Skin epidermis (tissue), 12 donors: ENCODE measurements at regions not wholly inside any gene's neighbourhood (a gene's known extent, or its start where the extent isn't known, plus 50 kb on each side); places are given as distances from the start of the nearest gene placed in this dataset.
"Not testable (repeated sequence)": the region's sequence is repeated elsewhere in the genome, so short reads cannot be mapped to it uniquely, and the experiment has no call there.

Experiments
- H3K27ac ChIP-seq, 21 experiments: fragments of 200-600 bp; sonication (generic) in 11 of 21; one replicate each; pipeline ENCODE4 v1.5.0; 2020; ENCODE audit warnings: mild to moderate bottlenecking in 3 of 21, inconsistent platforms in 2 of 21, moderate library complexity in 2 of 21
- H3K4me3 ChIP-seq, 7 experiments: fragments of 200-600 bp; sonication (generic) in 2 of 7; one replicate each; pipeline ENCODE4 v1.5.0; 2020; ENCODE audit warnings: inconsistent platforms in 2 of 7, mild to moderate bottlenecking in 2 of 7, moderate library complexity in 1 of 7

DNA sequence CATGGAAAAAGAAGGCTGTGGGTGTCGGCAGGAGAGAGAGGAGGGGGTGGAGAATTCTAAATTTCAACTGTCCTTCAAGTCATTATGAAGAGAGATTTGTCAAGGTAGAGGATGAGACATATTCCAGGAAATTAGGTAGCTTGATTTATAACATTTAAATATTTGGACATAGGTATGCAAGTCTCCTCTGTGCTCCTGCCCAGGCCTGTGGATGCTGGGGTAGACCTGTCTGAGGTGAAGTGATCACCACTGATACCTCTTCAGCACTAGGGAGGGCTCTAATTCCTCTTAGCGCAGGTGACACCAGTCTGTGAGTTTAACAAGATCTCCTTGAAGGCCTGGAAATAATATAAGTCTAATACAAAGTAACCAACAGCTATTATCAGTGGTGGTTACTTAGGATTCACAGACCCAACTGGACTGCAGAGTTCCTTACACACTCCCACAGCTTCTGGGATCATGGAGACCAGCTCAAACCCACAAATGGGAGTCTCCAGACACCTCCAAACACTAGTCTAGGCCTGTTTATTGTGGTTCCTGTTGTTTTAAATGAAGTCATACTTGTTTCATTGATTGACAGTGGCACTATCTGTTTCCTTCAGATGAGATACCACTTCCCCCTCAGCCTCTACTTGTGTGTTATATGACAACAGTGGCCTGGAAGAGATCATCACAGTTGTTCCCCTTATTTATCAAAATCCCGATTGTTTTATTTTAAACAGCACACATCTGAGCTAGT, 104.1 kb upstream of the ITPRID2 start:
- Histone ChIP-seq H3K27ac (peak overlapping the region in 4 of 21 experiments; percentile 12 to 40 (median 34)), H3K4me3 (no peak overlapping the region)

DNA sequence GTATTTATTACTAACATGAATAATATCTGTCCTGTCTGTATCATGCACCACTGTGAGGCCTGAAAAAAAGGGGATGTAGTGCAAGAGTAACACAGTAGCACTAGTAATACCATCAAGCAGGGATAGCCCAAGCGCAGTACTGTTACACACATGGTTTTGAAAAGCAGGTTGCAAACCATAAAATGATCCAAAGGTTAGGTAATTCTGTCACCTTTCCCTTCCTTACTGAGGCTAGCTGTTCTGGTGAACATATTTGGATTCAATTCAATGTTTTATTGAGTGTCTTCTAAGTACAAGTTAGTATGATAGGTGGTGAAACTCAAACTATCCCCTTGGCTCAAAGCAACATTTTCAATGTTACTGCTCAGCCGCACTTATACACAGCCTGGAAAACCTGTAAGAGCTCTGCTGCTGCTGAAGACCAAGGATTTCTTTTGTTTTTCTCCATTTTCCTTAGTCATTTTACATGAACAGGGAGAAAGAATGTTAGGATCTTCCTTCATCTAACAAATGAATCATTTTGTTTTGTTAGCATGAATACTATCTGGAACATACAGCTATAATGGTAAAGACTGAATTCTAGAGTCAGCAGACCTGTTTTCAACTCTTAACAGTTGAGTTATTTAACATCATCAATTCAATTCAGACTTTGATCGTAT, 102.5 kb upstream of the ITPRID2 start:
- Histone ChIP-seq H3K4me3 (no peak overlapping the region), H3K27ac (peak overlapping the region in 2 of 21 experiments; percentile 14 to 70)

GRCh38 chr2:181789827-181790448, 101.6 kb upstream of the ITPRID2 start:
- no peak overlapping the region for H3K4me3 ChIP-seq
- peak overlapping the region in 4 of 21 experiments; percentile 24 to 72 (median 70) for H3K27ac ChIP-seq

- H3K27ac ChIP-seq, result peak overlapping the region in 11 of 21 experiments; percentile 10 to 72 (median 44)
Observed at GRCh38 chr2:181790716-181791649, 100.5 kb upstream of the ITPRID2 start.

GRCh38 chr2:181792906-181793305, 98.6 kb upstream of the ITPRID2 start:
- no peak overlapping the region for H3K27ac ChIP-seq
- no peak overlapping the region for H3K4me3 ChIP-seq

More at GRCh38 chr2:181790716-181791649, 100.5 kb upstream of the ITPRID2 start:
- no peak overlapping the region for H3K4me3 ChIP-seq

GRCh38 chr2:181798022-181798421, 93.5 kb upstream of the ITPRID2 start:
- H3K4me3 ChIP-seq, result no peak overlapping the region
- H3K27ac ChIP-seq, result no peak overlapping the region

DNA sequence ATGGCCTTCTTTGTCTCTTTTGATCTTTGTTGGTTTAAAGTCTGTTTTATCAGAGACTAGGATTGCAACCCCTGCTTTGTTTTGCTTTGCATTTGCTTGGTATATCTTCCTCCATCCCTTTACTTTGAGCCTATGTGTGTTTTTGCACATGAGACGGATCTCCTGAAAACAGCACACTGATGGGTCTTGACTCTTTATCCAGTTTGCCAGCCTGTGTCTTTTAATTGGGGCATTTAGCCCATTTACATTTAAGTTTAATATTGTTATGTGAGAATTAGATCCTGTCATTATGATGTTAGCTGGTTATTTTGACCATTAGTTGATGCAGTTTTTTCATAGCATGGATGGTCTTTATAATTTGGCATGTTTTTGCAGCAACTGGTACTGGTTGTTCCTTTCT, 89.2 kb upstream of the ITPRID2 start:
- H3K4me3 ChIP-seq, H3K27ac ChIP-seq: not testable (repeated sequence)

- peak overlapping the region in 1 of 21 experiments; percentile 44 for H3K27ac ChIP-seq
- H3K4me3 ChIP-seq, result not testable (repeated sequence)
Observed at GRCh38 chr2:181803903-181804799, 87.4 kb upstream of the ITPRID2 start.

GRCh38 chr2:181805228-181806038, 86.1 kb upstream of the ITPRID2 start:
- Histone ChIP-seq H3K27ac (peak overlapping the region in 11 of 21 experiments; percentile 1 to 73 (median 39)), H3K4me3 (no peak overlapping the region)

- peak overlapping the region in 11 of 21 experiments; percentile 1 to 73 (median 39) for H3K27ac ChIP-seq
Observed at GRCh38 chr2:181806039-181806392, 85.5 kb upstream of the ITPRID2 start.

GRCh38 chr2:181807526-181807925, 84.0 kb upstream of the ITPRID2 start:
- H3K27ac ChIP-seq, result no peak overlapping the region

More at GRCh38 chr2:181806039-181806392, 85.5 kb upstream of the ITPRID2 start:
- no peak overlapping the region for H3K4me3 ChIP-seq

DNA sequence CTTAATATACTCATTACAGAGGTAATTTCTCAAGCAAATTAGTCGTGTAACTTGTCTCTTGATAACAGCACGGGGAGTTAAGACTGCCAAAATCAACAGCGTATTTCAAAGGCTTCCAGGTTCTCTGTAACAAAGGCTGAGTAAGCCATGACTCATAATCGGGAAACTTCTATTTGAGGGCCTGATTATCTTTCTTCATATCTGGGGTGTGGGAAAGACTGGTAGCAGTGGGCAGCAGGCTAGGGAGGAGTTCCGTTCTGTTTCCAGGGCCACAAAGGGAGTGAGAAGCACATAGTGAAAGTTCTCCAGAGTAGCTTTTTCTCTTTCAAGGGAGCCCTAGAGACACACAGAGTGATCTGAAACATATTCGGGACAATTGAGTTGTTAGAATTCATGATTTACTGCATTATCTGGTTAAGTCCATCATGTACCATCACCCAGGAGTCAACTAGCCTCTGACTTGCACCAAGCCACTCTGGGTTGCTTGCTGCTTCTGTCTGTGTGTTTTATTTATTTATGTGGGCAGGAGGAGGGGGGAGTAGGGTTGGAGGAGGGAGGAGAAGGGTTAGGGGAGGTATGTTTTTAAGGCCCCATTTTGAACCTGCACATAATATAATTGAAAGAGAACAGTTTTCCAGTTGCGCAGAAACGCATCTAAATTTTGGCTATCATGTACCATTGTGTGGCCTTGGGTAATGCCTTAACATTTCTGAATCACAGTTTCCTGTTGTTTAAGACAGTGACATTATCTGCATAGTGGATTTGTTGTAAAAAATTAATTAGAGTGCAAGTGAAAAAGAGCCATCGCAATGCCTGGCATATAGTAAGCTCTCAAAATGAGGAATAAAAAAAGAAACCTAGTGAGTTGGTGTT, 80.5 kb upstream of the ITPRID2 start:
- H3K27ac ChIP-seq, result peak overlapping the region in 15 of 21 experiments; percentile 24 to 78 (median 66)
- no peak overlapping the region for H3K4me3 ChIP-seq

More at GRCh38 chr2:181807526-181807925, 84.0 kb upstream of the ITPRID2 start:
- H3K4me3 ChIP-seq, result no peak overlapping the region

DNA sequence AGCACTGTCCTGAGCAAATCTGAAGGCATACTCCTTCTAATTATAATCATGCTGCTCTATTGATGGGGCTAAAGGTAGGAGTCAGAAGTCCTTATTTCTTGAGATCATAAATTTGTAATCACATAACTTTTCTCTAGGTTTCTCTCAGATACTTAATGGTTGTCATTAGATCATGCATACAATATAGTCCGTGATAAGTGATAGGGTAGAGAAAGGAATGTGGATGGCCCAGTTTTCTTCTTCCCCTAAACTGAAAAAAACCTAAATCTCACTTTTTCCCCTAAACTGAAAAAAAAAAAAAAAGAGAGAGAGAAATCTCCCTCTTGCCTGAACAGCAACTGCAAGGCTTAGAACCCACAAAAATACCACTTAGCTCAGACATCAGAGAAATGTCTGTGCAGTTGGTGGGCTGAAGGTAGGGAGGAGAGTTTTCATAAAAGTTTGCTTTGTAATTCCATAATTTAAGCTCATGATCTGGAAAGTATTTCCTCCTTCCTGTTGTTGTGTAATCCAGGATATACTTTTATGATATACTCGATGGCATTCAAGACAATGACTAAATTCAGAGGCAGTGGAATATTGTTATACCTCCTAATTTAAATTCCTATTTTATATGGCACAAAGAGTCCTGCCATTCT, 79.3 kb upstream of the ITPRID2 start:
- H3K27ac ChIP-seq, result peak overlapping the region in 4 of 21 experiments; percentile 21 to 78 (median 56)
- H3K4me3 ChIP-seq, result no peak overlapping the region

- no peak overlapping the region for H3K4me3 ChIP-seq
- no peak overlapping the region for H3K27ac ChIP-seq
Observed at GRCh38 chr2:181814057-181814491, 77.5 kb upstream of the ITPRID2 start.

- no peak overlapping the region for H3K4me3 ChIP-seq
Observed at GRCh38 chr2:181817509-181817908, 74.0 kb upstream of the ITPRID2 start.

DNA sequence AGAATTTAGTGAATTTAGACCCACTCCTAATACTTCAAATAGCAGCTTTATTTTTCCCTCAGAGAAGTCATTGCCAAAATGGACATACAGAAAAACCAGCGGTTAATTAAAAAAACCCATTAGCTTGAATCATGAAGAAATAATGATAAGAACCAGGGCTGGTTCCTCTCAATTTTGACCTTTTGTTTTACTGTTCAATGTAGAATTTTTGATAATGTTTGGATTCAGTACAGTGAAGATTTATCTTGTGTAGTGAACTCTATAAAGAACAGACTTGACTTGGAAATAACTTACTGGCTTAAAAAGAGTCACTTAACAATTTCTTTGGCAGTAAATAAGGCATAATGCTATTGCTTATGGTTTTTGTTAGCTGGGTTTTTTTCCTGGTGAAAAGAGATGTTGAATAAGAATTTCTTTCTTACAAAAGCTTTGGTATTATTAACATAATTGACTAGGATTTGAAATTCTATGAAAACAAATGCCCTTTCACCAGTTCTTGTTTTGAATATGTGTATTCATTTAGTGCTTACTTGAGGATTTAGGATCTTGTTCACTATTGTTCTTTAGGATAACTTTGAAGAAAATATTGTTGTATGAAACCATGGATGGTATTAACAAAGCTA, 73.4 kb upstream of the ITPRID2 start:
- H3K27ac ChIP-seq, result no peak overlapping the region
- no peak overlapping the region for H3K4me3 ChIP-seq

More at GRCh38 chr2:181817509-181817908, 74.0 kb upstream of the ITPRID2 start:
- no peak overlapping the region for H3K27ac ChIP-seq
